Prostate gland (tissue), 2 donors: ENCODE measurements at regions not wholly inside any gene's neighbourhood (a gene's known extent, or its start where the extent isn't known, plus 50 kb on each side); places are given as distances from the start of the nearest gene placed in this dataset.

Experiments used
- CTCF ChIP-seq, 4 experiments: fragments of 200-600 bp in 2 of 4; fragments of 450-650 bp in 2 of 4; sonication (generic) in 2 of 4; IDR thresholded peaks; 1 replicate in 3 of 4; 2 replicates in 1 of 4; pipeline ENCODE4 v1.5.1; 2016 to 2019; ENCODE audit warnings: antibody characterized with exemption in 4 of 4, mild to moderate bottlenecking in 2 of 4, moderate library complexity in 2 of 4
- POLR2A ChIP-seq: fragments of 450-650 bp; IDR thresholded peaks from one replicate; pipeline ENCODE4 v1.6.1; 2016; ENCODE audit warnings: antibody characterized with exemption, mild to moderate bottlenecking

GRCh38 chr15:39270221-39270855 is 310.5 kb upstream of the THBS1 start:
- no peak for TF ChIP-seq CTCF (IDR thresholded peaks at IDR 0.05)
- TF ChIP-seq POLR2A, result no peak
